DND-41 (cell line): ENCODE measurements at regions not wholly inside any gene's neighbourhood (a gene's known extent, or its start where the extent isn't known, plus 50 kb on each side); places are given as distances from the start of the nearest gene placed in this dataset.

ENCODE experiments used
- EZH2 ChIP-seq: IDR thresholded peaks from 3 replicates; pipeline ENCODE4 v1.6.1; 2012; ENCODE audit warnings: borderline replicate concordance, low read depth, mild to moderate bottlenecking, moderate library complexity, low read length, inconsistent platforms; ENCODE audit not compliant: severe bottlenecking
- TF ChIP-seq, protein P1 (sequence below): IDR thresholded peaks from 2 replicates; pipeline ENCODE4 v1.5.1; 2012; ENCODE audit warnings: borderline replicate concordance, low read length, moderate library complexity, mild to moderate bottlenecking; ENCODE audit not compliant: poor library complexity, severe bottlenecking; ENCODE audit errors: extremely low read depth

DNA sequence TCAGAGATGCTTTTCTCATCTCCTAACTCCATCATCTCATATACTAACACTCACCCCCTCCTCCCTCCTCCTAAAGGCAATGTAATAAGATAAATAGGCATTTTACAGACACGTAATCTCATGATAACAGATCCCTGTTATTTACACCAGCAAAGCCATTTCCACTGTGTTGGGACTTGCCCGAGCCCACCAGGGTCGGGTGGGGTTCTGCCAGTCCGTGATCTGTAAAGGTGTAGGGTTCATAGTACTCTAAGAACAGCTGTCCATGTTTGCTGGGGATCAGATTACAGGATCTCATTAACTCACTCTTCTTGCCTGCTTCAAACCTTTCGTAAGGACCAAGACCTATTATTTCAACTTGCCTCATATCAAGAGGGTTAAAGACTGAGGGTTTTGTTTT lies 172.4 kb downstream of the FZD1 start:
- TF ChIP-seq, protein P1, sequence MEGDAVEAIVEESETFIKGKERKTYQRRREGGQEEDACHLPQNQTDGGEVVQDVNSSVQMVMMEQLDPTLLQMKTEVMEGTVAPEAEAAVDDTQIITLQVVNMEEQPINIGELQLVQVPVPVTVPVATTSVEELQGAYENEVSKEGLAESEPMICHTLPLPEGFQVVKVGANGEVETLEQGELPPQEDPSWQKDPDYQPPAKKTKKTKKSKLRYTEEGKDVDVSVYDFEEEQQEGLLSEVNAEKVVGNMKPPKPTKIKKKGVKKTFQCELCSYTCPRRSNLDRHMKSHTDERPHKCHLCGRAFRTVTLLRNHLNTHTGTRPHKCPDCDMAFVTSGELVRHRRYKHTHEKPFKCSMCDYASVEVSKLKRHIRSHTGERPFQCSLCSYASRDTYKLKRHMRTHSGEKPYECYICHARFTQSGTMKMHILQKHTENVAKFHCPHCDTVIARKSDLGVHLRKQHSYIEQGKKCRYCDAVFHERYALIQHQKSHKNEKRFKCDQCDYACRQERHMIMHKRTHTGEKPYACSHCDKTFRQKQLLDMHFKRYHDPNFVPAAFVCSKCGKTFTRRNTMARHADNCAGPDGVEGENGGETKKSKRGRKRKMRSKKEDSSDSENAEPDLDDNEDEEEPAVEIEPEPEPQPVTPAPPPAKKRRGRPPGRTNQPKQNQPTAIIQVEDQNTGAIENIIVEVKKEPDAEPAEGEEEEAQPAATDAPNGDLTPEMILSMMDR: no peak
- no peak for TF ChIP-seq EZH2
